ENCODE measurements at regions not wholly inside any gene's neighbourhood (a gene's known extent, or its start where the extent isn't known, plus 50 kb on each side); places are given as distances from the start of the nearest gene placed in this dataset.

DNA sequence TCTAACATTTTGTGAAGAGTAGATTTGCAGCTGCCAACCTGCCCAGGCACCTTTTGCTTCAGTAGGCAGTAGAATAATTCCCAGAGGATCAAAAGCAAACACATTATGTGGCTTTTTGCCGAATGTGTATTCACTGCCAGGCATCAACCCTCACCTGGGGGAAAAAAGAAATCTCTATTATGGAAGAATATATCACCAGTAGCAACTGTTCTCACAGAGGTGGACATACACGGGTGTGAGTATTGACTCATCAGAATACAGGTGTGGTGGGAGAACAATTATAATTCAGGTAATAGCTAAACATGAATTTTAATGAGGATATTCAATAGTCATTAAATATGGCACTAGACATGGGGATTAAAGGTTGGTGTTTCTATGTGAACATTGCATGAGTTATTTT is 910.7 kb downstream of the TFAP2A start:
- Histone ChIP-seq H4K20me1 (ENCODE audit: insufficient read depth, low read length) (no peaks in the 10 kb centered on the region), H3K4me2 (ENCODE audit: low read depth, low read length) (no peak overlapping the region), H3K27me3 (ENCODE audit: control insufficient read depth, insufficient read depth, low read length) (no peaks in the 10 kb centered on the region), H4K5ac (ENCODE audit: low read depth, low read length) (no peak overlapping the region), H3K4me3 (ENCODE audit: insufficient read depth, low read depth, low read length) (no peak overlapping the region), H3K4me1 (ENCODE audit: control insufficient read depth, insufficient read depth, low read length) (no peaks in the 10 kb centered on the region), H2AK5ac (ENCODE audit: low read depth, low read length) (no peak overlapping the region), H3K79me1 (ENCODE audit: low read depth in 1 of 2, low read length in 2 of 2) (no peaks in the 10 kb centered on the region), H2BK15ac (ENCODE audit: low read depth, low read length) (no peak overlapping the region), H2BK20ac (ENCODE audit: low read depth, low read length) (peak overlapping the region; percentile 74), H3K9me3 (ENCODE audit: control insufficient read depth, insufficient read depth, low read length) (peaks cover 4% of the 10 kb centered on the region), H2BK5ac (ENCODE audit: low read depth, low read length, poor library complexity, severe bottlenecking) (no peak overlapping the region), H3K36me3 (ENCODE audit: control insufficient read depth, insufficient read depth, low read length) (no peaks in the 10 kb centered on the region), H3K4ac (ENCODE audit: low read depth, low read length) (no peak overlapping the region), H2AFZ (replicated peaks; ENCODE audit: low read length, poor library complexity) (no peak overlapping the region), H3K23ac (ENCODE audit: low read depth, low read length) (no peak overlapping the region), H4K91ac (ENCODE audit: insufficient read depth, low read depth, low read length) (peak overlapping the region; percentile 39; the same call in 1 of the 2 replicates), H3K56ac (ENCODE audit: extremely low read depth, insufficient read depth, low read length) (no peak overlapping the region), H2BK120ac (ENCODE audit: low read depth, low read length) (peak overlapping the region; percentile 35; the same call in 1 of the 2 replicates), H3K9me1 (ENCODE audit: insufficient read depth, low read length) (no peaks in the 10 kb centered on the region), H3K14ac (replicated peaks; ENCODE audit: low read depth, low read length) (no peak overlapping the region), H4K8ac (ENCODE audit: low read depth in 2 of 2, low read length in 2 of 2) (peak overlapping the region; percentile 23 to 35; a peak in 2 of 4 replicates), H3K18ac (ENCODE audit: low read depth, low read length) (no peak overlapping the region), H3K27ac (ENCODE audit: insufficient read depth, low read length) (no peak overlapping the region), H2AK9ac (replicated peaks; ENCODE audit: low read depth, low read length, poor library complexity) (no peak overlapping the region), H3K9ac (ENCODE audit: low read depth, low read length) (no peak overlapping the region)
- intact Hi-C loops (cut with micrococcal nuclease) = no loop called here
- CTCF ChIA-PET = interaction anchor here (0.7 to 0.9 kb wide), 2 partner anchors 17 to 783 kb away, joined by 3 to 4 read pairs; no protein-coding TSS in a partner anchor
- POLR2A ChIA-PET (ENCODE audit: unreplicated experiment) = no interaction called here
- TF ChIP-seq NFE2L2 (IDR thresholded peaks at IDR 0.05; ENCODE audit: low read depth, low read length) = no peak
- ATAC-seq (ENCODE audit: low read depth) = no peak
- in situ Hi-C loops (cut with MboI; ENCODE audit: low sequenced_read_pairs) = no loop called here
- no CpG with 5 or more reads among the region's 2 CpGs for WGBS, 2 experiments (ENCODE audit: extremely low coverage in 2 of 2, insufficient read length in 1 of 2)
- dilution Hi-C loops (cut with HindIII; ENCODE audit: low sequenced_read_pairs, unreplicated experiment) = no loop called here
- BruUV-seq (replicated peaks) = no TSS peak
- DNase-seq = no peak
